OCI-LY3 (cell line): ENCODE measurements at regions not wholly inside any gene's neighbourhood (a gene's known extent, or its start where the extent isn't known, plus 50 kb on each side); places are given as distances from the start of the nearest gene placed in this dataset.

ENCODE experiments used
- EZH2phosphoT487 ChIP-seq: fragments of 200-600 bp; shearing (Covaris generic); IDR thresholded peaks from 2 replicates; pipeline ENCODE4 v1.6.1; 2018; ENCODE audit warnings: antibody characterized with exemption, mixed run types, low read depth
- TF ChIP-seq, protein P1 (sequence below): fragments of 200-600, 300-600 bp; sonication (generic); IDR thresholded peaks from 2 replicates; pipeline ENCODE4 v1.5.1; 2014; ENCODE audit warnings: antibody characterized with exemption, low read length, low read depth

DNA sequence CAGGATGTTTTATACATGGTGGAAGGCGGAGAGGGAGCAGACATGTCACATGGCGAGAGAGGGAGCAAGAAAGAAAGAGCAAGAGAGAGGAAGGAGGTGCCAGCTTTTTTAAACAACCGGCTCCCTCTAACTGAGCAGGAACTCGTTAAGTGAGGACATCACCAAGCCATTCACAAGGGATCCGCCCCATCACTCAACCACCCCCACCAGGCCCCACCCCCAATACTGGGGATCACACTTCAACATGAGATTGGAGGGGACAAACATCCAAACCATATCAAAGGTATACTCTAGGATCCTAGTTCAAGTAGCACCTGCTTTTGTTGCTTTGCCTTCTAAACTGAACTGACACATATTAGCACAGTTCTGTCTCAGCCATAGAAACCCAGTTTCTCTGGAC, 141.9 kb upstream of the KLF14 start:
- TF ChIP-seq, protein P1, sequence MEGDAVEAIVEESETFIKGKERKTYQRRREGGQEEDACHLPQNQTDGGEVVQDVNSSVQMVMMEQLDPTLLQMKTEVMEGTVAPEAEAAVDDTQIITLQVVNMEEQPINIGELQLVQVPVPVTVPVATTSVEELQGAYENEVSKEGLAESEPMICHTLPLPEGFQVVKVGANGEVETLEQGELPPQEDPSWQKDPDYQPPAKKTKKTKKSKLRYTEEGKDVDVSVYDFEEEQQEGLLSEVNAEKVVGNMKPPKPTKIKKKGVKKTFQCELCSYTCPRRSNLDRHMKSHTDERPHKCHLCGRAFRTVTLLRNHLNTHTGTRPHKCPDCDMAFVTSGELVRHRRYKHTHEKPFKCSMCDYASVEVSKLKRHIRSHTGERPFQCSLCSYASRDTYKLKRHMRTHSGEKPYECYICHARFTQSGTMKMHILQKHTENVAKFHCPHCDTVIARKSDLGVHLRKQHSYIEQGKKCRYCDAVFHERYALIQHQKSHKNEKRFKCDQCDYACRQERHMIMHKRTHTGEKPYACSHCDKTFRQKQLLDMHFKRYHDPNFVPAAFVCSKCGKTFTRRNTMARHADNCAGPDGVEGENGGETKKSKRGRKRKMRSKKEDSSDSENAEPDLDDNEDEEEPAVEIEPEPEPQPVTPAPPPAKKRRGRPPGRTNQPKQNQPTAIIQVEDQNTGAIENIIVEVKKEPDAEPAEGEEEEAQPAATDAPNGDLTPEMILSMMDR: no peak
- TF ChIP-seq EZH2phosphoT487: no peak
